ENCODE measurements at regions not wholly inside any gene's neighbourhood (a gene's known extent, or its start where the extent isn't known, plus 50 kb on each side); places are given as distances from the start of the nearest gene placed in this dataset.

GRCh38 chr21:27366646-27367235, 399.9 kb upstream of the ADAMTS5 start:
- TF ChIP-seq CTCF (optimal IDR thresholded peaks at IDR 0.05 in 1 of 3, IDR thresholded peaks at IDR 0.05 in 1 of 3, conservative IDR thresholded peaks at IDR 0.05 in 1 of 3; ENCODE audit: extremely low read depth in 1 of 3, insufficient read depth in 2 of 3, low read length in 3 of 3) (no peak), EZH2 (IDR thresholded peaks at IDR 0.05; ENCODE audit: low read length) (no peak)
